Esophagus muscularis mucosa (tissue), 4 donors: ENCODE measurements at regions not wholly inside any gene's neighbourhood (a gene's known extent, or its start where the extent isn't known, plus 50 kb on each side); places are given as distances from the start of the nearest gene placed in this dataset.
A peak's percentile ranks its signal among the peaks of the same experiment; 100 is the strongest.

Source experiments
- DNase-seq: peaks from one replicate; pipeline ENCODE4 v3.0.0-alpha.2; 2017; ENCODE audit errors: extremely low spot score
- H3K27ac ChIP-seq, 4 donors: fragments of 200-600 bp; sonication (generic); replicated peaks in 1 of 4; 1 replicate in 3 of 4; 2 replicates in 1 of 4; pipeline ENCODE4 v1.5.1; 2016 to 2019; ENCODE audit warnings: mild to moderate bottlenecking in 1 of 4
- H3K27me3 ChIP-seq, 4 donors: fragments of 200-600 bp; sonication (generic); one replicate each; pipeline versions ENCODE4 v1.5.1 to v1.6.0; 2016 to 2019
- H3K36me3 ChIP-seq, 4 donors: fragments of 200-600 bp; sonication (generic); one replicate each; pipeline ENCODE4 v1.5.1; 2016 to 2019
- H3K4me1 ChIP-seq, 4 donors: fragments of 200-600 bp; sonication (generic); one replicate each; pipeline ENCODE4 v1.5.1; 2016 to 2019
- H3K4me3 ChIP-seq, 4 donors: fragments of 200-600 bp; sonication (generic); 1 replicate in 2 of 4; 2 replicates in 2 of 4; pipeline ENCODE4 v1.5.1; 2016 to 2019; ENCODE audit warnings: mild to moderate bottlenecking in 4 of 4, moderate library complexity in 1 of 4
- H3K9me3 ChIP-seq, 4 donors: fragments of 200-600 bp; sonication (generic); 1 replicate in 3 of 4; 2 replicates in 1 of 4; pipeline ENCODE4 v1.5.1; 2016 to 2019
- CTCF ChIP-seq, 3 experiments: fragments of 200-600 bp in 2 of 3; fragments of 450-650 bp in 1 of 3; sonication (generic) in 2 of 3; IDR thresholded peaks; one replicate each; pipeline ENCODE4 v1.5.1; 2017 to 2019; ENCODE audit warnings: antibody characterized with exemption in 3 of 3, mild to moderate bottlenecking in 2 of 3, moderate library complexity in 1 of 3
- EP300 ChIP-seq: sonication (generic); formaldehyde crosslinking; IDR thresholded peaks from one replicate; pipeline ENCODE4 v1.6.1; 2017; ENCODE audit warnings: antibody characterized with exemption
- POLR2A ChIP-seq: fragments of 450-650 bp; IDR thresholded peaks from one replicate; pipeline ENCODE4 v1.6.1; 2017; ENCODE audit warnings: antibody characterized with exemption, moderate library complexity, mild to moderate bottlenecking, low read depth
- POLR2AphosphoS5 ChIP-seq, 2 donors: sonication (generic); formaldehyde crosslinking; IDR thresholded peaks; one replicate each; pipeline ENCODE4 v1.6.1; 2017; ENCODE audit warnings: antibody characterized with exemption in 2 of 2
- WGBS: methylation state at CpG from one replicate; pipeline ENCODE4 v1.1.5; 2018; 5-methylcytosine and 5-hydroxymethylcytosine counted together
- intact Hi-C: fragments of 100-400 bp; cut with DNase I; formaldehyde crosslinking; loops from one replicate; pipeline ENCODE4 v1.15.1; 2023

GRCh38 chr4:119835613-119835910 lies 207.0 kb upstream of the PDE5A start:
- intact Hi-C loops, result no loop called here
- peak overlapping the region; percentile 41 to 71 (median 52) for H3K27ac ChIP-seq
- 25% methylated on average over 1 of the region's 1 CpG for WGBS

GRCh38 chr4:119834906-119835612 lies 206.5 kb upstream of the PDE5A start:
- 19% methylated on average over 3 of the region's 3 CpGs for WGBS
- Histone ChIP-seq H3K27ac (peak overlapping the region; percentile 41 to 71 (median 52)), H3K4me1 (peaks cover 0 to 28% (median 8%) of the 10 kb centered on the region in 4 donors), H3K36me3 (no peaks in the 10 kb centered on the region), H3K27me3 (no peaks in the 10 kb centered on the region), H3K4me3 (no peak overlapping the region), H3K9me3 (no peaks in the 10 kb centered on the region)
- TF ChIP-seq POLR2AphosphoS5 (IDR thresholded peaks at IDR 0.05), result no peak
- TF ChIP-seq POLR2A, result no peak
- no peak for TF ChIP-seq EP300
- TF ChIP-seq CTCF (IDR thresholded peaks at IDR 0.05), result no peak
- intact Hi-C loops, result no loop called here
- DNase-seq, result no peak

More at GRCh38 chr4:119835613-119835910, 207.0 kb upstream of the PDE5A start:
- no peaks in the 10 kb centered on the region for H3K36me3 ChIP-seq
- TF ChIP-seq EP300, result no peak
- no peak for TF ChIP-seq POLR2A
- TF ChIP-seq POLR2AphosphoS5 (IDR thresholded peaks at IDR 0.05), result no peak
- TF ChIP-seq CTCF (IDR thresholded peaks at IDR 0.05), result no peak
- DNase-seq, result no peak
- no peaks in the 10 kb centered on the region for H3K9me3 ChIP-seq
- no peaks in the 10 kb centered on the region for H3K27me3 ChIP-seq
- no peak overlapping the region for H3K4me3 ChIP-seq
- H3K4me1 ChIP-seq, result peaks cover 0 to 28% (median 8%) of the 10 kb centered on the region in 4 donors

GRCh38 chr4:119833611-119834010 lies 205.0 kb upstream of the PDE5A start:
- WGBS, result 47% methylated on average over 4 of the region's 4 CpGs

GRCh38 chr4:119832776-119833175 lies 204.2 kb upstream of the PDE5A start:
- intact Hi-C loops, result no loop called here
- H3K4me3 ChIP-seq, result no peak overlapping the region
- no peaks in the 10 kb centered on the region for H3K36me3 ChIP-seq
- peak overlapping the region in 2 of 4 donors; percentile 45 to 71 for H3K27ac ChIP-seq
- H3K4me1 ChIP-seq, result peaks cover 0 to 37% (median 10%) of the 10 kb centered on the region in 4 donors
- no peaks in the 10 kb centered on the region for H3K9me3 ChIP-seq
- WGBS, result 65% methylated on average over 2 of the region's 2 CpGs
- no peak for DNase-seq
- TF ChIP-seq CTCF (IDR thresholded peaks at IDR 0.05) (no peak), POLR2A (no peak), POLR2AphosphoS5 (IDR thresholded peaks at IDR 0.05) (no peak), EP300 (no peak)
- no peaks in the 10 kb centered on the region for H3K27me3 ChIP-seq

More at GRCh38 chr4:119833611-119834010, 205.0 kb upstream of the PDE5A start:
- Histone ChIP-seq H3K4me1 (peaks cover 0 to 36% (median 10%) of the 10 kb centered on the region in 4 donors), H3K9me3 (no peaks in the 10 kb centered on the region), H3K27me3 (no peaks in the 10 kb centered on the region), H3K27ac (peak overlapping the region; percentile 41 to 71 (median 50)), H3K4me3 (no peak overlapping the region), H3K36me3 (no peaks in the 10 kb centered on the region)
- no peak for DNase-seq
- TF ChIP-seq EP300 (peak; percentile 43), POLR2A (no peak)
- intact Hi-C loops, result no loop called here

- no peaks in the 10 kb centered on the region for H3K27me3 ChIP-seq
- WGBS, result 66% methylated on average over 2 of the region's 2 CpGs
- no peak for TF ChIP-seq POLR2AphosphoS5 (IDR thresholded peaks at IDR 0.05)
- no peak for TF ChIP-seq CTCF (IDR thresholded peaks at IDR 0.05)
- TF ChIP-seq POLR2A, result no peak
- no peak for TF ChIP-seq EP300
- H3K9me3 ChIP-seq, result no peaks in the 10 kb centered on the region
- intact Hi-C loops, result no loop called here
- no peak overlapping the region for H3K4me3 ChIP-seq
- no peaks in the 10 kb centered on the region for H3K36me3 ChIP-seq
- H3K4me1 ChIP-seq, result peaks cover 0 to 24% (median 10%) of the 10 kb centered on the region in 4 donors
- no peak for DNase-seq
- H3K27ac ChIP-seq, result peak overlapping the region in 1 of 4 donors; percentile 2
These were observed 200.7 kb upstream of the PDE5A start for GRCh38 chr4:119829326-119829725.
